ENCODE measurements at regions not wholly inside any gene's neighbourhood (a gene's known extent, or its start where the extent isn't known, plus 50 kb on each side); places are given as distances from the start of the nearest gene placed in this dataset.

DNA sequence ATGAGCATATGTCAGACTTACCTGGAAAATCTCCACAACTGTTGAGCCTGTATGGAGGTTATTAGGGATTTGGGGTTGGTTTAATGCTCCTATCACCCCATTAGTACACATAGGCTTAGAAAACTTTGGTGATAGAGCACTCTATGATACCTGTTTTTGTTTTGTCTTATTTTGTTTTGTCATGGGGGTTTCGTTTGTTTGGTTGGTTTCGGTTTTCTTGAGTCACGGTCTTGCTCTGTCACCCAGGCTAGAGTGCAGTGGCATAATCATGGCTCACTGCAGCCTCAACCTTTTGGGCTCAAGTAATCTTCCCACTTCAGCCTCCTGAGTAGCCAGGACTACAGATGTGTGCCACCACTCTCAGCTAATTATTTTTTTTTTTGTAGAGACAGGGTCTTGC, 70.0 kb downstream of the MZT1 start:
- TF ChIP-seq, protein P1, sequence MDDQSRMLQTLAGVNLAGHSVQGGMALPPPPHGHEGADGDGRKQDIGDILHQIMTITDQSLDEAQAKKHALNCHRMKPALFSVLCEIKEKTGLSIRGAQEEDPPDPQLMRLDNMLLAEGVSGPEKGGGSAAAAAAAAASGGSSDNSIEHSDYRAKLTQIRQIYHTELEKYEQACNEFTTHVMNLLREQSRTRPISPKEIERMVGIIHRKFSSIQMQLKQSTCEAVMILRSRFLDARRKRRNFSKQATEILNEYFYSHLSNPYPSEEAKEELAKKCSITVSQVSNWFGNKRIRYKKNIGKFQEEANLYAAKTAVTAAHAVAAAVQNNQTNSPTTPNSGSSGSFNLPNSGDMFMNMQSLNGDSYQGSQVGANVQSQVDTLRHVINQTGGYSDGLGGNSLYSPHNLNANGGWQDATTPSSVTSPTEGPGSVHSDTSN (IDR thresholded peaks at IDR 0.05), result no peak
- TF ChIP-seq YY1 (IDR thresholded peaks at IDR 0.05; ENCODE audit: low read depth), result no peak
- TF ChIP-seq, protein P2, sequence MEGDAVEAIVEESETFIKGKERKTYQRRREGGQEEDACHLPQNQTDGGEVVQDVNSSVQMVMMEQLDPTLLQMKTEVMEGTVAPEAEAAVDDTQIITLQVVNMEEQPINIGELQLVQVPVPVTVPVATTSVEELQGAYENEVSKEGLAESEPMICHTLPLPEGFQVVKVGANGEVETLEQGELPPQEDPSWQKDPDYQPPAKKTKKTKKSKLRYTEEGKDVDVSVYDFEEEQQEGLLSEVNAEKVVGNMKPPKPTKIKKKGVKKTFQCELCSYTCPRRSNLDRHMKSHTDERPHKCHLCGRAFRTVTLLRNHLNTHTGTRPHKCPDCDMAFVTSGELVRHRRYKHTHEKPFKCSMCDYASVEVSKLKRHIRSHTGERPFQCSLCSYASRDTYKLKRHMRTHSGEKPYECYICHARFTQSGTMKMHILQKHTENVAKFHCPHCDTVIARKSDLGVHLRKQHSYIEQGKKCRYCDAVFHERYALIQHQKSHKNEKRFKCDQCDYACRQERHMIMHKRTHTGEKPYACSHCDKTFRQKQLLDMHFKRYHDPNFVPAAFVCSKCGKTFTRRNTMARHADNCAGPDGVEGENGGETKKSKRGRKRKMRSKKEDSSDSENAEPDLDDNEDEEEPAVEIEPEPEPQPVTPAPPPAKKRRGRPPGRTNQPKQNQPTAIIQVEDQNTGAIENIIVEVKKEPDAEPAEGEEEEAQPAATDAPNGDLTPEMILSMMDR (IDR thresholded peaks at IDR 0.05), result no peak
- TF ChIP-seq, protein P3, sequence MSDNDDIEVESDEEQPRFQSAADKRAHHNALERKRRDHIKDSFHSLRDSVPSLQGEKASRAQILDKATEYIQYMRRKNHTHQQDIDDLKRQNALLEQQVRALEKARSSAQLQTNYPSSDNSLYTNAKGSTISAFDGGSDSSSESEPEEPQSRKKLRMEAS (IDR thresholded peaks at IDR 0.05; ENCODE audit: low read depth), result no peak
- no peak for TF ChIP-seq FOXJ3 (CRISPR knock-in tag; IDR thresholded peaks at IDR 0.05)
- TF ChIP-seq, protein P4, sequence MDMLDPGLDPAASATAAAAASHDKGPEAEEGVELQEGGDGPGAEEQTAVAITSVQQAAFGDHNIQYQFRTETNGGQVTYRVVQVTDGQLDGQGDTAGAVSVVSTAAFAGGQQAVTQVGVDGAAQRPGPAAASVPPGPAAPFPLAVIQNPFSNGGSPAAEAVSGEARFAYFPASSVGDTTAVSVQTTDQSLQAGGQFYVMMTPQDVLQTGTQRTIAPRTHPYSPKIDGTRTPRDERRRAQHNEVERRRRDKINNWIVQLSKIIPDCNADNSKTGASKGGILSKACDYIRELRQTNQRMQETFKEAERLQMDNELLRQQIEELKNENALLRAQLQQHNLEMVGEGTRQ (IDR thresholded peaks at IDR 0.05; ENCODE audit: borderline replicate concordance, low read depth, low read length), result no peak

Data from SK-N-SH (cell line).